ENCODE measurements at regions not wholly inside any gene's neighbourhood (a gene's known extent, or its start where the extent isn't known, plus 50 kb on each side); places are given as distances from the start of the nearest gene placed in this dataset.
"Not testable (repeated sequence)": the region's sequence is repeated elsewhere in the genome, so short reads cannot be mapped to it uniquely, and the experiment has no call there.

GRCh38 chr5:17336054-17336453, 118.6 kb downstream of the BASP1 start:
- Histone ChIP-seq H3K4me1 (ENCODE audit: insufficient read depth) (no peaks in the 10 kb centered on the region), H2AFZ (no peak overlapping the region), H4K20me1 (replicated peaks; ENCODE audit: insufficient read depth) (no peaks in the 10 kb centered on the region), H3K4me3 (no peak overlapping the region), H3K9me2 (ENCODE audit: insufficient read depth) (no peaks in the 10 kb centered on the region), H3K27ac (ENCODE audit: low read depth) (no peak overlapping the region), H3K4me2 (no peak overlapping the region), H3K79me2 (replicated peaks; ENCODE audit: insufficient read depth) (no peaks in the 10 kb centered on the region), H3F3A (replicated peaks; ENCODE audit: low read depth) (no peaks in the 10 kb centered on the region), H3K27me3 (ENCODE audit: insufficient read depth) (no peaks in the 10 kb centered on the region), H3K36me3 (ENCODE audit: insufficient read depth) (no peaks in the 10 kb centered on the region)
- Mint-ChIP-seq H3K4me3 (no peak overlapping the region; the same call in 2 of the 3 replicates), H3K27ac (no peak overlapping the region), H3K27me3 (ENCODE audit: insufficient read depth, low read depth, poor library complexity) (no peaks in the 10 kb centered on the region), H3K9me3 (peaks cover 19% of the 10 kb centered on the region), H3K36me3 (ENCODE audit: low read depth) (peaks cover 7% of the 10 kb centered on the region), H3K4me1 (no peaks in the 10 kb centered on the region)
- ATAC-seq (no peak), DNase-seq (ENCODE audit: low spot score) (no peak)
- TF ChIP-seq REST (IDR thresholded peaks at IDR 0.05; ENCODE audit: unreplicated experiment) (no peak), STAT1 (IDR thresholded peaks at IDR 0.05; ENCODE audit: unreplicated experiment) (no peak), ZNF114 (CRISPR knock-in tag; IDR thresholded peaks at IDR 0.05) (no peak), ZNF331 (CRISPR knock-in tag; IDR thresholded peaks at IDR 0.05; ENCODE audit: low read depth) (no peak), ZNF462 (CRISPR knock-in tag; IDR thresholded peaks at IDR 0.05) (no peak), JUNB (IDR thresholded peaks at IDR 0.05; ENCODE audit: unreplicated experiment) (no peak), ETS1 (IDR thresholded peaks at IDR 0.05) (no peak), NANOG (IDR thresholded peaks at IDR 0.05; ENCODE audit: borderline replicate concordance) (no peak), EZH2 (IDR thresholded peaks at IDR 0.05; ENCODE audit: low read depth, unreplicated experiment) (no peak), CREB1 (CRISPR knock-in tag; IDR thresholded peaks at IDR 0.05; ENCODE audit: low read depth) (no peak)

GRCh38 chr5:17336723-17337122, 119.3 kb downstream of the BASP1 start:
- not testable (repeated sequence) for H3K4me2 ChIP-seq; H4K20me1 ChIP-seq (replicated peaks; ENCODE audit: insufficient read depth); H3K36me3 Mint-ChIP-seq (ENCODE audit: low read depth); H3K4me1 ChIP-seq (ENCODE audit: insufficient read depth); H2AFZ ChIP-seq; H3K27ac Mint-ChIP-seq; H3K27me3 Mint-ChIP-seq (ENCODE audit: insufficient read depth, low read depth, poor library complexity); H3F3A ChIP-seq (replicated peaks; ENCODE audit: low read depth); ATAC-seq; DNase-seq (ENCODE audit: low spot score); H3K4me1 Mint-ChIP-seq; H3K27me3 ChIP-seq (ENCODE audit: insufficient read depth); H3K27ac ChIP-seq (ENCODE audit: low read depth); H3K36me3 ChIP-seq (ENCODE audit: insufficient read depth); H3K4me3 Mint-ChIP-seq; H3K79me2 ChIP-seq (replicated peaks; ENCODE audit: insufficient read depth); H3K4me3 ChIP-seq; H3K9me2 ChIP-seq (ENCODE audit: insufficient read depth)
- peaks cover 19% of the 10 kb centered on the region for H3K9me3 Mint-ChIP-seq

All from GM23338 (cell line).